Panc1 (cell line): ENCODE measurements at regions not wholly inside any gene's neighbourhood (a gene's known extent, or its start where the extent isn't known, plus 50 kb on each side); places are given as distances from the start of the nearest gene placed in this dataset.
A peak's percentile ranks its signal among the peaks of the same experiment; 100 is the strongest.

Source experiments
- ATAC-seq: fragments of 200-7000 bp; cut with Tn5 transposase; 2 replicates; pipeline ENCODE4 v1.9.1; 2020; ENCODE audit warnings: mild to moderate bottlenecking, moderate library complexity
- BruUV-seq: library from RNA; stranded (reverse); fragments of 400-500 nt; replicated peaks from 2 replicates; lab custom pipeline; 2021; lab: Mats Ljungman, UMichigan
- CTCF ChIA-PET: fragments of 300-600 bp; sonication (Branson Sonifier 250); formaldehyde crosslinking; loops from one replicate; lab custom pipeline; 2022; ENCODE audit warnings: antibody characterized with exemption; lab: Charles Lee
- POLR2A ChIA-PET: fragments of 300-600 bp; sonication (Branson Sonifier 250); formaldehyde crosslinking; loops from one replicate; lab custom pipeline; 2022; ENCODE audit warnings: antibody characterized with exemption; lab: Charles Lee
- DNase-seq: peaks from one replicate; pipeline ENCODE4 v3.0.0-alpha.2; 2010; ENCODE audit warnings: low read depth, low spot score
- H3K27ac ChIP-seq: 2 replicates; pipeline ENCODE4 v1.5.1; 2011; ENCODE audit warnings: mild to moderate bottlenecking, low read length, inconsistent platforms
- H3K27me3 ChIP-seq: fragments of 200-500 bp; sonication (Bioruptor generic); 2 replicates; pipeline ENCODE4 v1.6.0; 2014; ENCODE audit warnings: low read length, inconsistent platforms; ENCODE audit not compliant: control insufficient read depth, insufficient read depth
- H3K36me3 ChIP-seq: fragments of 200-500 bp; sonication (Bioruptor generic); 2 replicates; pipeline ENCODE4 v1.5.1; 2014; ENCODE audit warnings: inconsistent platforms, mild to moderate bottlenecking, low read length, moderate library complexity; ENCODE audit not compliant: control insufficient read depth, insufficient read depth
- H3K4me1 ChIP-seq: 2 replicates; pipeline ENCODE4 v1.5.1; 2011; ENCODE audit warnings: inconsistent platforms, mild to moderate bottlenecking, low read length, moderate library complexity; ENCODE audit not compliant: control insufficient read depth, insufficient read depth
- H3K4me3 ChIP-seq, 2 experiments: 2 replicates each; pipeline ENCODE4 v1.5.1; 2011 to 2012; ENCODE audit warnings: low read depth in 2 of 2, low read length in 2 of 2, mild to moderate bottlenecking in 2 of 2, inconsistent platforms in 1 of 2, moderate library complexity in 1 of 2
- H3K9me3 ChIP-seq: fragments of 200-500 bp; sonication (Bioruptor generic); 2 replicates; pipeline ENCODE4 v1.5.1; 2014; ENCODE audit warnings: low read depth, mild to moderate bottlenecking, inconsistent platforms, low read length, moderate library complexity; ENCODE audit not compliant: control insufficient read depth, insufficient read depth
- POLR2AphosphoS5 ChIP-seq: IDR thresholded peaks from 2 replicates; pipeline ENCODE4 v1.6.1; 2012; ENCODE audit warnings: mild to moderate bottlenecking, low read depth, low read length, moderate library complexity
- REST ChIP-seq, 2 experiments: IDR thresholded peaks; 2 replicates each; pipeline ENCODE4 v1.6.1; 2011 to 2012; ENCODE audit warnings: low read depth in 2 of 2, control low read depth in 1 of 2, low read length in 1 of 2, mild to moderate bottlenecking in 1 of 2, moderate library complexity in 1 of 2; ENCODE audit not compliant: insufficient read depth in 1 of 2
- SIN3A ChIP-seq: IDR thresholded peaks from 2 replicates; pipeline ENCODE4 v1.6.1; 2012; ENCODE audit warnings: low read depth, mild to moderate bottlenecking, low read length, moderate library complexity, borderline replicate concordance; ENCODE audit not compliant: insufficient read depth
- TCF7L2 ChIP-seq: IDR thresholded peaks from 2 replicates; pipeline ENCODE4 v1.6.1; 2011; ENCODE audit warnings: mild to moderate bottlenecking, low read depth, low read length, inconsistent platforms
- in situ Hi-C: cut with HindIII; loops from 2 replicates; pipeline ENCODE4 v1.10.0; 2016; ENCODE audit warnings: low sequenced_read_pairs, low pct_unique_long_range_greater_than_20kb
- intact Hi-C: fragments of 100-400 bp; cut with micrococcal nuclease; formaldehyde crosslinking; loops from one replicate; pipeline ENCODE4 v1.10.0; 2022; ENCODE audit not compliant: unreplicated experiment
- TF ChIP-seq, protein P1 (sequence below): fragments of 450-650 bp; IDR thresholded peaks from 2 replicates; pipeline ENCODE4 v1.5.1; 2017; ENCODE audit warnings: mild to moderate bottlenecking

GRCh38 chr11:88017666-88018065 lies 157.6 kb downstream of the RAB38 start:
- no peaks in the 10 kb centered on the region; the same call in 1 of the 2 replicates for H3K27me3 ChIP-seq
- ChIA-PET CTCF (no interaction called here), POLR2A (no interaction called here)
- no TSS peak for BruUV-seq
- in situ Hi-C loops (no loop called here), intact Hi-C loops (no loop called here)
- H3K4me3 ChIP-seq, result no peak overlapping the region
- no peaks in the 10 kb centered on the region for H3K4me1 ChIP-seq
- no peak for ATAC-seq
- no peak overlapping the region for H3K27ac ChIP-seq
- TF ChIP-seq, protein P1, sequence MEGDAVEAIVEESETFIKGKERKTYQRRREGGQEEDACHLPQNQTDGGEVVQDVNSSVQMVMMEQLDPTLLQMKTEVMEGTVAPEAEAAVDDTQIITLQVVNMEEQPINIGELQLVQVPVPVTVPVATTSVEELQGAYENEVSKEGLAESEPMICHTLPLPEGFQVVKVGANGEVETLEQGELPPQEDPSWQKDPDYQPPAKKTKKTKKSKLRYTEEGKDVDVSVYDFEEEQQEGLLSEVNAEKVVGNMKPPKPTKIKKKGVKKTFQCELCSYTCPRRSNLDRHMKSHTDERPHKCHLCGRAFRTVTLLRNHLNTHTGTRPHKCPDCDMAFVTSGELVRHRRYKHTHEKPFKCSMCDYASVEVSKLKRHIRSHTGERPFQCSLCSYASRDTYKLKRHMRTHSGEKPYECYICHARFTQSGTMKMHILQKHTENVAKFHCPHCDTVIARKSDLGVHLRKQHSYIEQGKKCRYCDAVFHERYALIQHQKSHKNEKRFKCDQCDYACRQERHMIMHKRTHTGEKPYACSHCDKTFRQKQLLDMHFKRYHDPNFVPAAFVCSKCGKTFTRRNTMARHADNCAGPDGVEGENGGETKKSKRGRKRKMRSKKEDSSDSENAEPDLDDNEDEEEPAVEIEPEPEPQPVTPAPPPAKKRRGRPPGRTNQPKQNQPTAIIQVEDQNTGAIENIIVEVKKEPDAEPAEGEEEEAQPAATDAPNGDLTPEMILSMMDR, result no peak
- TF ChIP-seq POLR2AphosphoS5, result no peak
- no peak for TF ChIP-seq SIN3A
- no peak for TF ChIP-seq TCF7L2
- TF ChIP-seq REST (IDR thresholded peaks at IDR 0.05; ENCODE audit: insufficient read depth in 1 of 2, low read depth in 2 of 2, low read length in 1 of 2), result no peak
- no peaks in the 10 kb centered on the region for H3K36me3 ChIP-seq
- DNase-seq, result no peak
- no peaks in the 10 kb centered on the region for H3K9me3 ChIP-seq

GRCh38 chr11:88016392-88017170 lies 158.7 kb downstream of the RAB38 start:
- ATAC-seq, result peak; percentile 93

More at GRCh38 chr11:88016392-88017170, 158.7 kb downstream of the RAB38 start:
- in situ Hi-C loops (no loop called here), intact Hi-C loops (loop anchor here (1.0 kb wide), 1 partner anchor 528 kb away; no protein-coding TSS in a partner anchor)
- POLR2A ChIA-PET, result no interaction called here
- Histone ChIP-seq H3K4me3 (no peak overlapping the region), H3K36me3 (no peaks in the 10 kb centered on the region), H3K4me1 (no peaks in the 10 kb centered on the region), H3K27me3 (no peaks in the 10 kb centered on the region; the same call in 1 of the 2 replicates), H3K9me3 (no peaks in the 10 kb centered on the region), H3K27ac (no peak overlapping the region)
- BruUV-seq, result no TSS peak
- CTCF ChIA-PET, result interaction anchor here (0.5 to 1.6 kb wide), 5 partner anchors 12 to 1389 kb away, joined by 3 to 6 read pairs (median 5); no protein-coding TSS in a partner anchor
- peak; percentile 82 for DNase-seq
- TF ChIP-seq POLR2AphosphoS5, result no peak
- TF ChIP-seq TCF7L2, result no peak
- no peak for TF ChIP-seq REST (IDR thresholded peaks at IDR 0.05; ENCODE audit: insufficient read depth in 1 of 2, low read depth in 2 of 2, low read length in 1 of 2)
- TF ChIP-seq, protein P1, result peak; percentile 84
- no peak for TF ChIP-seq SIN3A
